HG03342 (cell line): ENCODE measurements at regions not wholly inside any gene's neighbourhood (a gene's known extent, or its start where the extent isn't known, plus 50 kb on each side); places are given as distances from the start of the nearest gene placed in this dataset.
"Not testable (repeated sequence)": the region's sequence is repeated elsewhere in the genome, so short reads cannot be mapped to it uniquely, and the experiment has no call there.

ENCODE experiments used
- ATAC-seq: cut with Tn5 transposase; IDR thresholded peaks from one replicate; pipeline ENCODE4 v1.9.1; 2021; ENCODE audit warnings: mild to moderate bottlenecking, moderate library complexity; ENCODE audit not compliant: unreplicated experiment

DNA sequence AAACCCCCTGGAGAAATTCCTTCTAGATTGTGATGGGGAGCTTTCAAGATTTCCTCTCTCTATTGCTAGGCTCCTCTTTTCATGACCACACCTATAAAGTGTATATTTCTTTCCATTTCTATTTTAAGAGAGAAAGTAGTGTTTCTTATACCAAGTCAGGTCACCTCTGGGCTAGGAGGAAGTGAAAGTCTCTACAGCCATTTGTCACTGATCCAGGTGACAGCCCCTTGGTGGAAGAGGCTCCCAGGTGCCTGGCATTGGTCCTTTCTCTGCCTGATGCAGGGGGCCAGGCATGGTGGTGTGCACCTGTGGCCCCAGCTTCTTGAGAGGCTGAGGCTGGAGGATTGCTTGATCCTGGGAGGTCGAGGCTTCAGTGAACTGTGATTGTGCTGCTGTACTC lies 64.7 kb downstream of the DHCR7 start:
- ATAC-seq, result peak; percentile 59

DNA sequence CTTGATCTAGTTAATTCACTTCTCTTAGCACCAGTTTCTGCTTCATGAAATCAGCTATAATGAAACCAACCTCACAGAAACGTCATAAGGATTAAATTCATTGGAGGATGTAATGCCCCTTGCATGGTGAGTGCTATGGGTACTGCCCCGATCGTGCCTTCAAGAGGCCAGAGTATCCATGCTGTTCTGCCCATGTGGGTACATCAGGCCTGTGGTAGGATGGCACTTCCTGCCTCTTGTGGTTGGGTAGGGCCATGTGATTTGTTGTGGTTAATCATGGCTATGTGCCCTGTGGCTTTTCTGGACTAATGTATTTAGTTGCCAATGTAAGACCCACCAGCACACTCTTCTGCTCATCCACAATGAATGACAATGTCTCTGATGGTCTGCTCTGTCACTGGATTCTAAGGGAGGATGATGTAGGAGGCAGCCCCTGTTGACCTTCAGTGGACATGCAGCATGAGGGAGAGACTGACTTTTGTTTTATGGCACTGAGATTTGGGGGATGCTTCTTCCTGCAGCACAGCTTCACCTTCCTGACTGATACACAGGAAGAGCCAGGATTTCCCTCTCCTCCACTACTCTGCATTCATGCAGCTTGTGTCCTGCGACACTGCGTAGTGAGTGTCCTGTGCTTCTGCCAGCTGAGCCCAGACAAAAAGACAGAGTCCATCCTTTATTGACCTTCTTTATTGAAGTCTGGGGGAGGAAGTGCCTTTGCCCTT lies 66.2 kb downstream of the DHCR7 start:
- ATAC-seq, result no peak

DNA sequence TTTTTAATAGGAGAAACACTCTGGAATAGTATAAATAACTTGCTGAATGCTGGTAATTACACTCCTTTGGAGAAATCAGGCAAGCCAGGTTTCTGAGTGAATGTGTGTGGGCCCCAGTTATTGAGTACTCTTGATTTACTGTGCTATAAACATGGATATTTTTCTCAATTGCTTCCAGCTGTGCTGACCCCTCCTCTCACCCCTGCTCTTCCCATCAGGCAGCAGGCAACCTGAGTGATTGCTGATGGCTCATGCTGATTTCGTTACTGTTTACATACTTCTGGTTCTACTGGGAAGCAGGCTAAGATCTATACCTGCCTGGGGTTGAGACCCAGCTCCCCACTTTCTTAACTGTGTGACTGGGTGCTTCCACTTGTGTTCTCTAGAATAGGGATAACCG lies 68.5 kb downstream of the DHCR7 start:
- ATAC-seq, result no peak

DNA sequence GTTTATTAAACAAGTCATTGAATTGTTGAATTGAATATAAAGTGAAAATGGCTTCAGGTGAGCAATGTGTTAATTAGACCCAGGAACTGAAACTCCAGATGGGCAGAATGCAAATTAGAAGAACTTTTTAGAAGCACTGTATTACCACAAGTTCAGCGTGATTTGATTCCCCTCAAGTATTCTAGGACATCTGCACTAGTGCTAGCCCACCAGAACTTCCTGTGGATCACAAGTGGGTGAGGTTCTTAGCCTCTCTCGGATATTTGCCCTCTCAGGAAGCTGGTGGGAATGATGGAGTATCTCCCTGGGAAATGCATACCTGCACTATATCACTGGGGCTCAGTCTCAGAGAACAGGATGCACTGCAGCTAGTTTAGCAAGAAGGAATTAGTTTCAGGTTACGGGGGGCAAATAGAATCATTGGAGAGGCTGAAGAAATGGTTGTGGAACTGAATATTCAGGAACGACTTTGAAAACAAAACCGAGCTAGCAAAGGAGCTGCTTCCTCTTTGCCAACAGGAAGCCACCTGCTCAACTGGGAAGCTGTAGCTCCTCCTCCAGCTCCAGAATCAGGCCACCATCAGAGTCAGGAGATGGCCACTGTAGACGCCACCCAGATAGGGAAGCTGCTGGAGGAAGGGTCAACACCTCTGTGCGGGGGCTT lies 74.3 kb downstream of the DHCR7 start:
- peak; percentile 78 for ATAC-seq

DNA sequence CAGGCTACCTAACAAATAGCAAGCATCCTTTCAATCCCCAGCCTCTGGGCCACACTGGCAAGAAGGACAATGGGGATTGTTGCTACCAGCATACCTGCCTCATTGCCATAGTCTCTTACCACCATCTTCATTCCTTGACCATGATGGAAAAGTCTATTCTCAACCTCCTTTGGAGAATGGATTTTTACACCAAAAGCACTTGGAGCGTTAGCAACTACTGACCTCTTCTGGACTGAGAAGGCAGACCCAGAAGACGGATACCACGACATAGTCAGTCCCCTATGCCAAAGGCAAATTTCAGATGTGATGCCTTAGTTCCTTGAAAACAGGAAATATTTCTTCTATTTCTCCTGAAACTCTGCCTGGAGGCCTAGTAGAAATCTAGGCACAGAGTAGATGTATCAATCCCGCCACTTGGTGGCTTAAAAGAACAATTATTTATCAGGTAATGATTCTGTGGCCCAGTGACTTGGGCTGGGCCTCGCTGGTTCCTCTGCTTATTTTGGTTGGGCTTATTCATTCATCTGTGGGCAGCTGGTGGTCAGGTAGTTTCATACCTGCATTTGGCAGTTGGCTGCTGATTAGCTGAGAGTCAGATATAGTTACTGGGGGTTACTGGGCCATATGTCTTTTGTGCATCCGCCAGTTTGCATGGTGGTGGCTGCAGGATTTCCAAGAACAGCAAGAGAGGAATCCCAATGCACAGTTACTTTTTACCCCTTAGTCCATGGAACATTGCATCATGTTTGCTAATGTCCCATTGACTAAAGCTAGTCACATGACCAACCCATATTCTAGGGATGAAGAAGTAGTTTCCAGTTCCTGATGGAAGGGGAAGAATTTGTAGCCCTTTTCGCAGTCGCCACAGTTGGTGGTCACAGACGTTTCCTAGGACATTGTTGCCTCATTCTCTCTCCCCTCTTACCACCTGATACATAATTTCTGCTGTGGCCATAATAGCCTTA lies 75.2 kb downstream of the DHCR7 start:
- ATAC-seq, result no peak

DNA sequence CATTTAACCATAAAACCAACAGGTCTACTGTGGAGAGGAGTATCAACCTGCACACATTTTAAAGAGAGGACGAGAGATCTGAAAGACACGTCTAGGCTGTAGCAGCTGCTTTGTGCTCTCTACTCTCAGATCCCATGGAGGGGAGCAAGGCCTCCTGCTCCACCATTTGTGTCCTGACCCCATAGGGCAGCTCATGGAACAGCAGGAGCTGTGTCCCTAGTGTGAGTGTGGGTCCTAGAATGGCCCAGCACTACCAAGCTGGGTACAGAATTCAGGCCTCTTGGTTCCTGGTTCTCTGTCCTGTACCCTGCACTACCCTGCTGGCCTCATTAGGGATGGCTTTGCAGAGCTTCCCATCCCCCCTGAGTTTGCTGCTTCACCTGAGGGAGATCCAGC lies 76.5 kb downstream of the DHCR7 start:
- no peak for ATAC-seq

DNA sequence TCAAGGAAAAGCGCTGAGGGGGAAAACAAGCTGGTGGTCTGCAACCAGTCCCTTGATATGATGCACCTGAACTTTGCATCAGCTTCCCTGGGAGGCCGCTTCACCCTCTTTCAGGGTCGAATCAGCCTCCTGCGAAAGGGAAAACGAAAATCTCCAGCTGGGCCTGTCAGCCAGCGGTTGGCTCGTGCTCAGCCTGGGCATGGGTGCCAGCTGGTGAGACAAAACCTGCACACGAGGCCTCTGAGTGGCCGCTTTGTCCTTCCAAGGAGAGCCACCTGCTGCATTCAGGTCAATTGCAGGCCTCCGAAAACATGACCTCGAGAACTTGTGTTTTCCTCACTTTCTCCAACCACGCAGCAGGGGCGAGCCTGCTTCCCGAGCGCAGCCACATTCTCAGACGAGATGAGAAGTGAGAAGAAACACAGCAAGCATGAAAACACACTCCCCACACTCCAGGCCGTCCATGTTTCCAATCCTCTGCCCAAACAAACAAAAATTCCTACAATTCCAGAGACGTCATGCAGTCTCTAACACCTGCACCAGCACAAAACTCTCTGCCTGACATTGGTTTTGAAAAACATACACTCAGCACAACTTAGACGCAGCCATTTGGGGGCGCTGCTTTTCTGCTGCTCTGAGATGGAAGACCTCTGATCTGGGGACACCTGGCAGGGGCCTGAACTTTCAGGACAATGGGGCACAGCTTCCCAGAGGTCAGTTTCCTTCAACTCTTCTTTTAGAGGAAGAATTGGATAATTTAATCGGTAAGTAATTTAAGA lies 77.1 kb downstream of the DHCR7 start:
- ATAC-seq, result no peak

DNA sequence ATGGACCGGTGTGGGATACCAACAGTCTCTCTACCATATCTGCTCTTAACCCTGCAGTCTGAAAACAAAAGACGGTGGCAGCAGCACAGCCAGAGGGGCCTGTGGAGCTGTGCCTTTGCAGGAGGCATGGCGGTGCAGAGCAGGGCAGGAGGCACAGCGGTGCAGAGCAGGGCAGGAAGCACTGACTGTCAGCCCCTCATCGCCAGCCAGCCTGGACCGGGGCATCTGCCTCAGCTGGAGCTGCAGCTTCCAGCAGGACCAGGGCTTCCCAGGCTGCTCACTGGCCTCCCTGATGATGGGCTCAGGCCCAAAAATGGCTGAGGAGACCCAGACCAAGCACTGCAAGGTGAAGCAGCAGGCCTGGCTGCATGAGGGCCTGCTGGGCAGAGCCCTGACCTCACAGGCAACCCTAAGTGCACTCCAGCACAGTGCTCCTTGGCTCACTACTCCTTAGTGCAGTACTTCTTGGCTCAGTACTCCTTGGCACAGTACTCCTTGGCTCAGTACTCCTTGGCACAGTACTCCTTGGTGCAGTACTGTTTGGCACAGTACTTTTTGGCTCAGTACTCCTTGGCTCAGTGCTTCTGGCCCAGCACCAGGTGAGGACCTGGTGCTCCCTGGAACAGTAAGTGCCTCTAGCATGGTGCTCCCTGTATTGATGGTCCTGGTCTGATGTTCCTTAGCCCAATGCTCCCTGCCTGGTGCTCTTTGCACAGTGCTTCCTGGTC lies 78.0 kb downstream of the DHCR7 start:
- ATAC-seq, result no peak

DNA sequence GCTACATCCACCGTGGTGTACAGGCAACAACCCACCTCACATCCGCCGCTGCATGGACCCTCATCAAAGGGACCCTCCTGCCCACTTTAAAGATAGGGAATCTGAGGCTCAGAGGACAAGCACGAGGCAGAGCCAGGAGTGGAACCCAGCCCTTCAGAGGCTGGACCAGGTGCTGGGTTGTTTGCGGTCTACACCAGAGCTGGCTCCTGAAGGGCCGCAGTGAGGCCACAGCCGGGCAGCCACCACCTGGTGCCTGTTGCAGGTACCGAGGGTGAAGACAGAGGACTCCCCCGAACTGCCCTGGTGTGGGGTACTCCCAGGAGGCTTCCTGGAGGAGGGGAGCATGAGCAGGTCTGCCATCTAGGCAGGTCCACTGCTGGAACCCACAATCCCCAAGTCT lies 78.8 kb downstream of the DHCR7 start:
- no peak for ATAC-seq

DNA sequence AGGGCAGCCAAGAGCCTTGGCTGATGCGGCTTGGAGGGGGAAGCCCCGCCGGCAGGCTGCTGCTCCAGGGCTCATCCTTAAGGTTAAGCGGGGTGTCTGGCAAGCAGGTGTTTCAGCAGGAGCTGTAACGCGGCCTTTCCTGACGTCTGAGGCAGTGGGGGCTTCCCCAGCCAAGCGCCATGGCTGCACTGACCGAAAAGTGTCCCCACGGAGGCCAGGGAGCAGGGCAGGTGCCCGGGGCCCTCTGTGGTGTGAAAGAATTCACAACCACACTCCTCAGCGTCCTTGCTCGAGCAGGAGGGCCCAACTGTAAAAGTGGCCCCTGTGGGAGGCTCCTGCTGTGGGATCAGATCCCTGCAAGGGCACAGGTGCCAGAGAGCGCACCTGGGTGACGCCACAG lies 79.2 kb downstream of the DHCR7 start:
- ATAC-seq, result no peak

DNA sequence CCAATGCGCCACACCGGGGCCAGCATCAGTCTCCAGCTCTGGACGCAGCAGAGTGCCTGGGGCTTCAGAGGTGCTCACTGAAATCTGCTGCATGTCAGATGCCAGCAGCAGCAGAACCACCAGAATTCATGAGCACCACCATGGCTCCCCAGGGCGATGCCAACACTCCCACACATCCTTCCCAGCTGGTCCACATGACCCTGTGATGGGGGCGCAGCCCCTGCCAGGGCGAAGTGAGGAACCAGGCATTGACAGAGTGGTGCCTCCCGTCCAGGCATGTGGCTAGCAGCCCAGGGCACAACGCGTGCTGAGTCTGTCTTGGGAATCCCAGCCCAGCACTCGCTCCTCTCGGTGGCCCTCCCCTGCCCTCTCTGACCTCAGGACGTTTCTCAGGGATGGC lies 80.4 kb downstream of the DHCR7 start:
- ATAC-seq, result no peak

DNA sequence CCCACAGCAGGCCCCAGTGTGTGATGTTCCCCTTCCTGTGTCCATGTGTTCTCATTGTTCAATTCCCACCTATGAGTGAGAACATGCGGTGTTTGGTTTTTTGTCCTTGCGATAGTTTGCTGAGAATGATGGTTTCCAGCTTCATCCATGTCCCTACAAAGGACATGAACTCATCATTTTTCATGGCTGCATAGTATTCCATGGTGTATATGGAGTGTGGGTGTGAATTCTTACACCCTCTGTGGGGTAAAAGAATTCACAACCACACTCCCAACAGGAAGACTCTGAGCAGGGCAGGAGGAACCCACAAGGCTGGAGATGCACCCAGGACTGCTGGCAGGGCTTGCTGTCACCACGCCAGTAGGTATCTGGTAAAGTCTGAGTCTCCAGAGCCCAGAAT lies 80.9 kb downstream of the DHCR7 start:
- not testable (repeated sequence) for ATAC-seq

DNA sequence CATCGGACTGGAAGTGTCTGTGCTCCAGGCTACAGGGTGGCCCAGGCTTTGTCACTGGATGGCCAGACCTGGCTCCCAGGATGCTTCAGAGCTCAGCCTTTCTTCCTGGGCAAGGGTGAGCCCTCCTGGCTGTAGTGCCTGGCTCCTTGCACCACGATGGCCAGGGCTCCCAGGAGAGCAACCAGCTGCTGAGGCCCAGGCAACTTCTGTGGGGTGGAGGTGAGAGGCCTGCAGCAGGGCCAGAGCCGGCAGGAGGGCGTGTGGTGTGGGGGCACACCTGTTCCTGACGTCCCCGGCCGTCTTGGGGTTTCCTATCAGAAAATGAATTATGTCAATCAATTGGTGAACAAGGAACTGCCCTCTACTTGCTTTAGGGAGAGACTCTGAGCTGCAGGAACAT lies 82.1 kb downstream of the DHCR7 start:
- ATAC-seq, result no peak

DNA sequence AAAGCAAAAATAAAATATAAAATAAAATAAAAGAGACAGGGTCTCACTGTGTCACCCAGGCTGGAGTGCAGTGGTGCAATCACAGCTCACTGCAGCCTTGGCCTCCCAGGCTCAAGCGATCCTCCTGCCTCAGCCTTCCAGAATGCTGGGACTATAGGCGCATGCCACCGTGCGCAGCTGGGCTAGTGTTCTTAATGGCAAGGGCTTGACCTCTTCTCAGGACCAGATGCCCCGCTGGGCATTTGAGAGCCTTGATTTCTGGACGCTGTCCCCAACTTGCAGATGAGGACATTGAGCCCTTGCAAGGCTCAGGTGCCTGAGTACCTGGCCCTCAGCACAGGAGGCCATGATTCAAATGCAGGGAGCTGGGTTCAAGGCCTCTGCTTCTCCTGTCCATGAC lies 82.6 kb downstream of the DHCR7 start:
- ATAC-seq, result no peak

DNA sequence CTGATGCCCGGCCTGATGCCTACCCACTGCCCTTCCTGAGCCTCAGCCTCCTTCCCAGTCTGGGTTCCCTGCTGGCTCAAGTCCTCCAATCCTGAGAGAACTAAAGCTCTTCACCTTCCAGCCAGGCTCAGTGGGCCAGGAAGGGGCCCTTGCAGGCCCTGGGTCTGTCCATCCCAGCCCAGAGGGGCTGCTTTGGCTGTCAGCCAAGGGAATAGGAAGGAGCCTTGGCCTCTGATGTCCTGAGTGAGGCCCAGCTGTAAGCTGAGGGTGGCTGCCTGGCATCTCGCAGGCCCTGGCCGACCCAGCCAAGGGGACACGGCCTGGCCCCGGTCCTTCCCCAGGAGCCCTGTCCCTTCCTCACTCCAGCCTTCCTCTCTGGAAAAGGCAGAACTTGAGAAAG lies 83.4 kb downstream of the DHCR7 start:
- no peak for ATAC-seq

DNA sequence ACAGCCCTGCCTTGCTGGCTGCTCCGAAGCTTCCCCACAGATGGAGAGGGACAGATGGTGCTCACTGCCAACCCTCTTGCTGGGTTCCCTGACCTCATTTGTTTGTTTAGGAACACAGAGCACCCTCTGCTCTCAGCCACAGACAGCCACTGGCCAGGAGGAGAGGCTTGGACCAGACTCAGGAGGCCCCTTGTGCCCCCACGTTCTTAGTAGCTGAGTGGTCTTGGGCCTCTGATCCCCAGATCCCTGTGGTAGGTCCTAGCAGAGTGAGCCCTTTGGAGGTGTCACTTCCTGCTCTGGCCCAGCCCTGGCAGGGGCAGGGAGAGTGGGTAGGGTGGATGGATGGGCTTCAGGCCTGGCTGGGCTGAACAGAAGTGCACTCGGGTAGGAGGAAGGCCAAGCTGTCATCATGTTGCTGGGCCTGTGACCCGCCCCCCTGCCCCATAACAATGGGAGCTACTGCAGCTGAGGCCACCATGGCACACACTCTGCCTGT lies 84.0 kb downstream of the DHCR7 start:
- ATAC-seq, result no peak

DNA sequence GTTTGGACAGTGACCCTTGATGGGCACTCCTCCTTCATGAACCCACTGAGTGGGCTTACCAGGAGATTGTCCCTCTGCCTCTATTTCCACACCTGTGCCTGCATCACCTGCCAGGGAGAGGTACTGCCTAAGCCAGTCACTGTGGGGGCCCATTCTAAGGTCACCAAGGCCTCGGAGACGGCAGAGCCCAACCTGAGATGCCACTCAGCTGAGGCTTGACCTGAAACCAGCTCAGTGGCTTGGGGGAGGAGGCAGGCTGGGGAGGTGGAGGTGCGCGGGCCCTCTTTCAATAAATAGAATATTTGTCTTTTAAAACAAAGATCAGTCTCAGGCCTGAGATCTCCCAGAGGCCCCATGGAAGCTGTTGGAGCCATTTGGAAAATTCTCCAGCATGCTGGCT lies 84.5 kb downstream of the DHCR7 start:
- no peak for ATAC-seq

DNA sequence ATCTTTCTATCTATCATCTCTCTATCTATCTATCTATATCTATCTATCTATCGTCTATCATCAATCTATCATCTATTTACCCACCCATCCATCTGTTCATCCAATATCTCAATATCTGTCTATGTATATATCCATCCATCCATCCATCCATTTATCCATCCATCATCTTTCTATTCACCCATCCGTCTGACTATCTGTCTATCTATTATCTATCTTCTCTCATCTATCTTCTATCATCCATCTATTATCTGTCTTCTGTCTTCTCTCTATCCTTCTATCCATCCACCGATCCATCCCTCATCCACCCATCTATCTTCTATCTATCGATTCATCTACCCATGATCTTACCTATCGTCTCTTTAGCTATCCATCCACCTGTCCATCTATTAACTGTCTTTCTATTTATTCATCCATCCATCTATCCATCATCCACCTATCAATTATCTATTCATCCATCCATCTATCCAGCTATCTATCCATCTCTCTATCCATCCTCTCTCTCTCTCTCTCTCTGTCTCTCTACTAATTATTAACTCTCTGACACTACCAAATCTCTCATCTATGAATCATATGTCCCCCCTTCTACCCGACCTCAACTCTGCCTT lies 89.1 kb downstream of the DHCR7 start:
- ATAC-seq, result no peak

DNA sequence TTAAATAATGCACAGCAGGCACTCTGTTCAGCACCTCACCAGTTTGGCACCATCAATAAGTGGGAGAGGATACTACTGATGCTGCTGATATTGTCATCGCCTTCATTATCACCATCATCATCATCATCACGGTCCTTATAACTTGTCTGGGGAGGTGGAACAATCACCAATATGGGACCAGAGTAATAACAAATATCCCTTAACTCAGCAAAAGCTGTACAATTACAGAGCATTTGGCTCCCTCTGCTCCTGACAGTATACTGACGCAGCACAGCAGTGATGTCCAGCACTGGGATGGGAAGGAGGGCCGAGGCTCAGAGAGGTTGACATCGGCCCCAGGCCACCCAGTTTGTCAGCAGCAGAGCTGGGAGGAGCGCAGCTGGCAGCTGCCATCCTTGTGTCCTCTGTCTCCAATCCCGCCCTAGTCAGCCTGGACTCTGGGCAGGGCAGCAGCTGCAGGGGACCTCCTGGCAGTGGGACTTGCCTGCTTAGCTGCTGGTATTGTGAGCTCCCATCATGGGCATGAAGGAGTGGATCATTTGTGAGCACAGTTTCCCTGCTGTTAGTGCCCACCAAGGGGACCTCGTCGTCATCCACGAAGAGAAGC lies 90.0 kb downstream of the DHCR7 start:
- no peak for ATAC-seq
